SK-N-SH treated with all-trans-retinoic acid at 6 μM for 48 hours (cell line): ENCODE measurements at regions not wholly inside any gene's neighbourhood (a gene's known extent, or its start where the extent isn't known, plus 50 kb on each side); places are given as distances from the start of the nearest gene placed in this dataset.

Experiments
- ZFP3 ChIP-seq: fragments of 250-450 bp; sonication (Bioruptor Pico); IDR thresholded peaks from 2 replicates; pipeline ENCODE4 v1.5.0; 2020; ENCODE audit warnings: mild to moderate bottlenecking, moderate library complexity
- ZFP30 ChIP-seq: fragments of 450-650 bp; formaldehyde crosslinking; IDR thresholded peaks from 2 replicates; pipeline ENCODE4 v1.5.0; 2022; ENCODE audit warnings: mild to moderate bottlenecking, moderate library complexity

GRCh38 chr16:86632944-86633343, 54.6 kb downstream of the FOXL1 start:
- TF ChIP-seq ZFP30 (CRISPR knock-in tag) (no peak), ZFP3 (CRISPR knock-in tag) (no peak)
